Caco-2 (cell line): ENCODE measurements at regions not wholly inside any gene's neighbourhood (a gene's known extent, or its start where the extent isn't known, plus 50 kb on each side); places are given as distances from the start of the nearest gene placed in this dataset.
A peak's percentile ranks its signal among the peaks of the same experiment; 100 is the strongest.

Source experiments
- BruUV-seq: library from RNA; stranded (reverse); fragments of 400-500 nt; replicated peaks from 2 replicates; lab custom pipeline; 2021; lab: Mats Ljungman, UMichigan
- CTCF ChIA-PET: fragments of 300-600 bp; sonication (Branson Sonifier 250); formaldehyde crosslinking; loops from one replicate; lab custom pipeline; 2022; ENCODE audit warnings: antibody characterized with exemption; lab: Charles Lee
- POLR2A ChIA-PET: fragments of 300-600 bp; sonication (Branson Sonifier 250); formaldehyde crosslinking; loops from one replicate; lab custom pipeline; 2022; ENCODE audit warnings: antibody characterized with exemption; lab: Charles Lee
- DNase-seq, 2 experiments: peaks; one replicate each; pipeline versions ENCODE4 v3.0.0 to v3.0.0-alpha.2; 2020 to 2022
- H3K27me3 ChIP-seq: replicated peaks from 2 replicates; pipeline ENCODE4 v1.6.0; 2011; ENCODE audit warnings: low read length; ENCODE audit not compliant: control insufficient read depth, insufficient read depth
- H3K36me3 ChIP-seq: 2 replicates; pipeline ENCODE4 v1.5.1; 2011; ENCODE audit warnings: low read length; ENCODE audit not compliant: control insufficient read depth, insufficient read depth
- H3K4me1 ChIP-seq: fragments of 250-450 bp; sonication (Bioruptor Pico); 2 replicates; pipeline ENCODE4 v1.5.1; 2020; ENCODE audit warnings: mild to moderate bottlenecking
- H3K4me3 ChIP-seq: 2 replicates; pipeline ENCODE4 v1.5.1; 2011; ENCODE audit warnings: low read depth, mild to moderate bottlenecking, control low read depth, low read length
- H3K9me3 ChIP-seq: fragments of 250-450 bp; sonication (Bioruptor Pico); 2 replicates; pipeline ENCODE4 v1.5.1; 2020; ENCODE audit warnings: mild to moderate bottlenecking, moderate library complexity
- H3K27ac Mint-ChIP-seq: one replicate; pipeline ENCODE4 v1.8.0; 2022; ENCODE audit warnings: mixed read lengths; ENCODE audit not compliant: unreplicated experiment
- H3K27me3 Mint-ChIP-seq: one replicate; pipeline ENCODE4 v1.8.0; 2022; ENCODE audit warnings: mixed read lengths; ENCODE audit not compliant: insufficient read depth, unreplicated experiment
- H3K36me3 Mint-ChIP-seq: one replicate; pipeline ENCODE4 v1.8.0; 2022; ENCODE audit warnings: mild to moderate bottlenecking, mixed read lengths; ENCODE audit not compliant: insufficient read depth, unreplicated experiment
- H3K4me1 Mint-ChIP-seq: one replicate; pipeline ENCODE4 v1.8.0; 2022; ENCODE audit warnings: low read depth, mixed read lengths; ENCODE audit not compliant: unreplicated experiment
- H3K4me3 Mint-ChIP-seq: one replicate; pipeline ENCODE4 v1.8.0; 2022; ENCODE audit warnings: mild to moderate bottlenecking, moderate library complexity, mixed read lengths; ENCODE audit not compliant: unreplicated experiment
- H3K9me3 Mint-ChIP-seq: one replicate; pipeline ENCODE4 v1.8.0; 2022; ENCODE audit warnings: mixed read lengths; ENCODE audit not compliant: unreplicated experiment
- intact Hi-C: fragments of 100-400 bp; cut with micrococcal nuclease; formaldehyde crosslinking; loops from one replicate; pipeline ENCODE4 v1.10.0; 2022; ENCODE audit not compliant: unreplicated experiment
- TF ChIP-seq, protein P1 (sequence below), 2 experiments: fragments of 200-600 bp in 1 of 2; IDR thresholded peaks; 1 replicate in 1 of 2; 2 replicates in 1 of 2; pipeline versions ENCODE4 v1.5.1 to v1.8.0; 2011 to 2022; ENCODE audit warnings: antibody characterized with exemption in 1 of 2, control low read depth in 1 of 2, inconsistent platforms in 1 of 2, low read depth in 1 of 2, low read length in 1 of 2, mild to moderate bottlenecking in 1 of 2, moderate library complexity in 1 of 2; ENCODE audit not compliant: insufficient read depth in 1 of 2, severe bottlenecking in 1 of 2, unreplicated experiment in 1 of 2

DNA sequence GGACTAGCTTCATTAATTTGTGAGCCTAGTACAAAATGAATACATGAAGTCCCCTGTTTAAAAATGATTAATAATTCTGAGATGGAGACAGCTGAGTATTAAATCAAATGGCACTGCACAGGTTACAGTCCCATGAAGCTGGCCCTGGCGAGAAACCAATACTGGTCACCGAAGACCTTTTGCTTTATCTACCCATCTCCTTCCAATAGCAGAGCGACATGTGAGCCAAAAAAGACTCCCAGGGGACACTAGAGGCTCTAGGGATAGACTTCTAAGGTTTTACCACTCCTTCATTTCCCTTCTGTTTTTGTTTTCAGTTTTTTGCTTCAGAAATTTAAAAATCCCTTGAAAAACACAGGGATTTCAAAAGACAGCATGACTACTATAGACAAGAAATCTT, 97.0 kb upstream of the CCSER1 start:
- intact Hi-C loops = no loop called here
- Mint-ChIP-seq H3K27me3 (no peaks in the 10 kb centered on the region), H3K36me3 (no peaks in the 10 kb centered on the region), H3K4me3 (no peak overlapping the region), H3K4me1 (no peaks in the 10 kb centered on the region), H3K27ac (no peak overlapping the region), H3K9me3 (no peaks in the 10 kb centered on the region)
- BruUV-seq = no TSS peak
- no peaks in the 10 kb centered on the region for H3K4me1 ChIP-seq
- H3K27me3 ChIP-seq = no peaks in the 10 kb centered on the region
- DNase-seq = no peak
- ChIA-PET CTCF (no interaction called here), POLR2A (no interaction called here)
- TF ChIP-seq, protein P1, sequence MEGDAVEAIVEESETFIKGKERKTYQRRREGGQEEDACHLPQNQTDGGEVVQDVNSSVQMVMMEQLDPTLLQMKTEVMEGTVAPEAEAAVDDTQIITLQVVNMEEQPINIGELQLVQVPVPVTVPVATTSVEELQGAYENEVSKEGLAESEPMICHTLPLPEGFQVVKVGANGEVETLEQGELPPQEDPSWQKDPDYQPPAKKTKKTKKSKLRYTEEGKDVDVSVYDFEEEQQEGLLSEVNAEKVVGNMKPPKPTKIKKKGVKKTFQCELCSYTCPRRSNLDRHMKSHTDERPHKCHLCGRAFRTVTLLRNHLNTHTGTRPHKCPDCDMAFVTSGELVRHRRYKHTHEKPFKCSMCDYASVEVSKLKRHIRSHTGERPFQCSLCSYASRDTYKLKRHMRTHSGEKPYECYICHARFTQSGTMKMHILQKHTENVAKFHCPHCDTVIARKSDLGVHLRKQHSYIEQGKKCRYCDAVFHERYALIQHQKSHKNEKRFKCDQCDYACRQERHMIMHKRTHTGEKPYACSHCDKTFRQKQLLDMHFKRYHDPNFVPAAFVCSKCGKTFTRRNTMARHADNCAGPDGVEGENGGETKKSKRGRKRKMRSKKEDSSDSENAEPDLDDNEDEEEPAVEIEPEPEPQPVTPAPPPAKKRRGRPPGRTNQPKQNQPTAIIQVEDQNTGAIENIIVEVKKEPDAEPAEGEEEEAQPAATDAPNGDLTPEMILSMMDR (IDR thresholded peaks at IDR 0.05; ENCODE audit: insufficient read depth in 1 of 2, low read depth in 1 of 2, low read length in 1 of 2, severe bottlenecking in 1 of 2, unreplicated experiment in 1 of 2) = no peak
- H3K4me3 ChIP-seq = no peak overlapping the region
- H3K36me3 ChIP-seq = no peaks in the 10 kb centered on the region
- H3K9me3 ChIP-seq = no peaks in the 10 kb centered on the region

DNA sequence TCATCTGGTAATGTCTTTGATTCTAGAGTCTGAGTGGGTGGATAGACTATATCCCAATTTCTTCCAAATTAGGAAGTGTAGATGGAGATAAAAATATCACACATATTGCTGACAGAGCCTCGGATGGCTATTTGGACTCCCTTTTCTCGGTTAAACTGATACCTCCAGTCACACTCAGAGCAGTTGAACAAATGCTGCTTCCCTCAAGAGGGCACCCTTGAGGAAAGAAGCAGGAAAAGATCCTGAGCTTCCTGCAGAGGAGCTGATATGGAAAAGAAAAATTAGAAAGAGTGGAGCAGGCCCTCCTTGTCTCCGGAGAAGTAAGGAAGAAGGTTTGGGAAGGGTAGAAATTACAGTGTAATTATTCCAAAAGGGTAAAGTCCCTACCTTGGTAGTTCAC, 96.2 kb upstream of the CCSER1 start:
- no peak overlapping the region for H3K4me3 Mint-ChIP-seq
- no peaks in the 10 kb centered on the region for H3K36me3 Mint-ChIP-seq
- no TSS peak for BruUV-seq
- Histone ChIP-seq H3K9me3 (no peaks in the 10 kb centered on the region), H3K27me3 (no peaks in the 10 kb centered on the region), H3K4me3 (no peak overlapping the region), H3K36me3 (no peaks in the 10 kb centered on the region), H3K4me1 (no peaks in the 10 kb centered on the region)
- ChIA-PET POLR2A (no interaction called here), CTCF (interaction anchor here (0.6 to 1.0 kb wide), 3 partner anchors 21 to 263 kb away, joined by 3 to 4 read pairs (median 4); no protein-coding TSS in a partner anchor)
- no peaks in the 10 kb centered on the region for H3K9me3 Mint-ChIP-seq
- no peak overlapping the region for H3K27ac Mint-ChIP-seq
- no peaks in the 10 kb centered on the region for H3K4me1 Mint-ChIP-seq
- TF ChIP-seq, protein P1 (IDR thresholded peaks at IDR 0.05; ENCODE audit: insufficient read depth in 1 of 2, low read depth in 1 of 2, low read length in 1 of 2, severe bottlenecking in 1 of 2, unreplicated experiment in 1 of 2) = peak; percentile 32 to 37
- intact Hi-C loops = loop anchor here (1.0 kb wide), 3 partner anchors 82 to 262 kb away; no protein-coding TSS in a partner anchor
- no peaks in the 10 kb centered on the region for H3K27me3 Mint-ChIP-seq
- DNase-seq = peak in 1 of 2 experiments; percentile 44

DNA sequence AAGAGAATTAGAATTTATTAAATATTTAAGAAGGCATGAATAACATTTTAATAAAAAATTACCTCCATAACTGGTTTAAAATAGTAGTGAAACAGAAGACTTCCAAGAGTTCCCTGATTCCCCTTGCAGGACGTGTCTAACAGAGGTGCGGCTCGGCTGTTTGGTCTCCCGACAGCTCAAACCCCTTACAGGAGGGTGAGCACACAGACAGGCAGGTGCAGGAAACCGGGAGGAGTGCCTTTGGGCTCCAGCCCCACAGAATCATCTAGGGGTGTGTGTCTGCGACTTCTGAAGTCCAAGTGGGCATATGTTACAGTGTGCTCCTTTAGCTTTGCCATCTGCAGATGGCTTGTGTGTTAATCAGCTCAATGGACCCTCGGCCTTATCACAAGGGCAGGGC, 88.1 kb upstream of the CCSER1 start:
- no peak overlapping the region for H3K27ac Mint-ChIP-seq
- no peaks in the 10 kb centered on the region for H3K36me3 ChIP-seq
- H3K4me1 Mint-ChIP-seq = no peaks in the 10 kb centered on the region
- intact Hi-C loops = no loop called here
- H3K4me1 ChIP-seq = no peaks in the 10 kb centered on the region
- ChIA-PET CTCF (no interaction called here), POLR2A (no interaction called here)
- no peaks in the 10 kb centered on the region for H3K27me3 ChIP-seq
- no peaks in the 10 kb centered on the region for H3K9me3 ChIP-seq
- H3K27me3 Mint-ChIP-seq = no peaks in the 10 kb centered on the region
- no peaks in the 10 kb centered on the region for H3K36me3 Mint-ChIP-seq
- H3K4me3 Mint-ChIP-seq = no peak overlapping the region
- no peak overlapping the region for H3K4me3 ChIP-seq
- no TSS peak for BruUV-seq
- TF ChIP-seq, protein P1 (IDR thresholded peaks at IDR 0.05; ENCODE audit: insufficient read depth in 1 of 2, low read depth in 1 of 2, low read length in 1 of 2, severe bottlenecking in 1 of 2, unreplicated experiment in 1 of 2) = no peak
- no peak for DNase-seq
- no peaks in the 10 kb centered on the region for H3K9me3 Mint-ChIP-seq
